ENCODE measurements at regions not wholly inside any gene's neighbourhood (a gene's known extent, or its start where the extent isn't known, plus 50 kb on each side); places are given as distances from the start of the nearest gene placed in this dataset.

- Mint-ChIP-seq H3K27ac (no peak overlapping the region), H3K4me1 (no peaks in the 10 kb centered on the region), H3K36me3 (peaks cover 0 to 7% (median 0%) of the 10 kb centered on the region in 3 donors), H3K4me3 (no peak overlapping the region), H3K9me3 (peaks cover 0 to 4% (median 0%) of the 10 kb centered on the region in 6 donors), H3K27me3 (ENCODE audit: low read depth in 3 of 3) (peaks cover 0 to 2% (median 2%) of the 10 kb centered on the region in 3 donors)
- no peak for DNase-seq
Observed at GRCh38 chr4:14888790-14889572, 113.3 kb upstream of the CPEB2 start.

DNA sequence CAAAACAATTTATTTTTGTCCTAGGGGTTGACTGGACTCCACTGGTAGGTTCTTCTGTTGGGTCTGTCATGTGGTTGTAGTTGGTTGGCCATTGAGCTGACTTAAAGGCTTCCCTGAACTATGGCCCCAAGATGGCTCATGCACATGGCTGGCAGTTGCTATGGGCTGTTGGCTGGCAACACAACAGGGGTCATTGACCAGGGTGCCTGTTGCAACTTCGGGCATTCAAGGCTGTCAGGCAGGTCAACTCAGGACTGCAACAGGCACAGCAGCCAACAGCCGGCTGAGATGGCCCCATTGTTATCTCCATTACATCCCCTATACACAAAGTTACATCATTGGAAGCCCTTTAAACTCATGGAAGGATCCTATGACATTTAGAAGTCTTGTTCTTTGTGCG lies 109.7 kb upstream of the CPEB2 start:
- H3K4me3 Mint-ChIP-seq, result no peak overlapping the region
- no peak for DNase-seq
- H3K27ac Mint-ChIP-seq, result no peak overlapping the region
- peaks cover 0 to 2% (median 0%) of the 10 kb centered on the region in 6 donors for H3K9me3 Mint-ChIP-seq
- peaks cover 0 to 2% (median 0%) of the 10 kb centered on the region in 3 donors for H3K27me3 Mint-ChIP-seq (ENCODE audit: low read depth in 3 of 3)
- H3K36me3 Mint-ChIP-seq, result peaks cover 0 to 3% (median 0%) of the 10 kb centered on the region in 3 donors
- H3K4me1 Mint-ChIP-seq, result no peaks in the 10 kb centered on the region

DNA sequence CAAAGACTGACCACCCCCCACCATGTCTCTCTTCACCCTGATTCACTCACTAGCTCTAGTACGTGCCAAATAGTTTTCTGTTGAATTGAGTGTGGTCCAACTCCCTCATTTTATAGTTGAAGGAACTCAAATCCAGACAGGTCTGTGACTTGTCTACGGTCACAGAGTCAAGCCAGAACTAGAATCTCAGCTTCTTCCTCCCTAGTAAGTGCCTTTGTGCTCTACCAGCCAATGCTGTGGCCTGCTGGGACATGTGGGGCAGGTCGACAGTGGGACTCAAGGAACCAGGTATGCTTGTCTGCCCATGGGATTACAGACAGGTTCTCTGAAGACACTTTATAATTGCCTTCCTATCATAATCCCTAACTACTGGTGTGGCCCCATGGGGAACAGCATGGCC lies 108.6 kb upstream of the CPEB2 start:
- no peak for DNase-seq
- Mint-ChIP-seq H3K36me3 (peaks cover 0 to 3% (median 0%) of the 10 kb centered on the region in 3 donors), H3K4me3 (no peak overlapping the region), H3K9me3 (peaks cover 0 to 4% (median 0%) of the 10 kb centered on the region in 6 donors), H3K27ac (no peak overlapping the region), H3K4me1 (no peaks in the 10 kb centered on the region), H3K27me3 (ENCODE audit: low read depth in 3 of 3) (peaks cover 0 to 5% (median 1%) of the 10 kb centered on the region in 3 donors)

DNA sequence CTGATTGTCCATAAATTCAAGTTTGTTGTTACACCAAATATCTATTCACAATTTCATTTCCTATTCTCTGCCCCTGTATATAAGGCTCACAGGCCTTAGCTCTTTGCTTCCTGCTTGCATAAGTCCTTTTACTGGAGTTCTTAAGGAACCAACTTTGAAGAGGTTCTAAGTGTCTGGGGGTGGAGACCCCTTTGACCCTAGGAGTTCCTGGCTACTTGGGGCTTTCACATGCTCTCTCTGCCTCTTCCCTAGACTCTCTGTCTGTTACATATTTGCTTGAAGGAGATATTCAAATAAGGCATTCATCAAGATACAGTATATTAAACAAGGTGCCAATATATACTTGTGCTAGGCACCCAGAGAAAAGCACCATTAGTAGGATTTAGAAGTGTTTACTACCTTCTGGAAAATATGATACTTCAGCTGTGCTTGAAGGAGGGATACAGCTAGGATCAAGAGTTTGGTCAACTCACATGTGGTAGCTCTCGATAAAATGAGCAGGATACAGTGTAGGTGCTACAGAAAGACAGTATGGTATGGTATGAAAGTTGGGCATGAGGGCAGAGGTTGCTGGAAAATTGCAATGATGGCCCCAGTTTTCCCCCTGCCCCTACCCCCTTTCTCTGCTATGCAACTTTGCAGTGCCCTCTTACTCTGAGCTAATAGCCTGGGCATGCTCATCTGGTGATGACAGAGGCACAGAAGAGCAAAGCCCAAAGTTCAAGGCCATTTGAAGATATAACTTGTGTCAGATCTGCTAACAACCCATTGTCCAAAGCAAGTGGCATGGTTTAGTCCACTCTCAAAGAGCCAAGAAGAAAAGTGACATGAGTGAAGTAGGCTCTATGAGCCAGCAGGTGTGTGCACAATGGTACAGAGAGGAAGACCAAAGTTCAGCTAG lies 107.6 kb upstream of the CPEB2 start:
- Mint-ChIP-seq H3K27me3 (ENCODE audit: low read depth in 3 of 3) (peaks cover 0 to 5% (median 1%) of the 10 kb centered on the region in 3 donors), H3K4me3 (no peak overlapping the region), H3K36me3 (no peaks in the 10 kb centered on the region), H3K9me3 (peaks cover 0 to 4% (median 0%) of the 10 kb centered on the region in 6 donors), H3K27ac (no peak overlapping the region), H3K4me1 (no peaks in the 10 kb centered on the region)
- DNase-seq, result no peak

DNA sequence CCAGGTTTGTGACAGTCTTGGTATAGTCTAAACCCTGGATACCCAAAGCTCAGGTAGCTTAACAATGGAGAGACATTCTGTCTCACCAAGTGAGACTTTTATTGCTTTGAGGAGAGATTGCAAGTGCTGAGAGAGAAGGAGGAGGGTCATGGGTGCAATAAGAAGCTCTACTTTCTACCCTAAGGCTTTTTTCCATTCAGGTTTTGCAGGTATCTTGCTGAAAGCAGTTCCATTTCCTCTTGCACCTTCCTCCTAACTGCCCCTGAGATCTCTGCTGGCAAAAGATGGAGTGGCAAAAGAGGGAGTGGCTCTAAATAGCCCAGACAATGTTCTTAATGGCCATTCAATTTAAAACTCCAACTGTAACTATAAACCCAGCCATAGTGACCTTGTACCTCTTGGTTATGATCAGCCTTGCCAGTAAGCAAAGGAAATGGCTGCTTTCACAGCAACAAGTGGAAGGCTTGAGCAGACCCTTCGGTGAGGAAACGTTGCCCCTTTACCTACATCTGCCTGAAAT lies 105.6 kb upstream of the CPEB2 start:
- Mint-ChIP-seq H3K9me3 (peaks cover 0 to 2% (median 0%) of the 10 kb centered on the region in 6 donors), H3K36me3 (no peaks in the 10 kb centered on the region), H3K27ac (no peak overlapping the region), H3K4me3 (no peak overlapping the region), H3K4me1 (no peaks in the 10 kb centered on the region), H3K27me3 (ENCODE audit: low read depth in 3 of 3) (peaks cover 0 to 2% (median 1%) of the 10 kb centered on the region in 3 donors)
- DNase-seq, result no peak

DNA sequence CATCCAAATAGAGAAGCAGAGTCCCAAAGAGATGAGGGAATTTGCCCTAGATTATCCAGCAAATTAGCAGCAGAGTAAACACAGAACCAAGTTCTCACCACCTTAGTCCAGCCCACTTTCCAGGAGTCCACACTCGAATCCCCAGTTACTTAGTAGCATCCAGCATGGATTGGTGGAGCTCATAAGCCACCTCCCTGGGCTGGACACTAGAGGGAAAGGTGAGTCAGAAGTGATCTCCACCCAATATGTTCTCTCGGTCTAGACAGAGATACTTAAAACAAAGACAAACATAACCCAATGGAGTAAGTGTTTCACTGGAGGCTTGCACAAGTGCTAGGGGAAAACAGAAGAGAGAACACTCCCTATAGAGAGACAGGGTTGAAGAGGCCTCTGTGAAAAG lies 105.1 kb upstream of the CPEB2 start:
- H3K4me1 Mint-ChIP-seq, result no peaks in the 10 kb centered on the region
- H3K9me3 Mint-ChIP-seq, result peaks cover 0 to 3% (median 0%) of the 10 kb centered on the region in 6 donors
- H3K4me3 Mint-ChIP-seq, result no peak overlapping the region
- no peak for DNase-seq
- no peak overlapping the region for H3K27ac Mint-ChIP-seq
- peaks cover 0 to 2% (median 1%) of the 10 kb centered on the region in 3 donors for H3K27me3 Mint-ChIP-seq (ENCODE audit: low read depth in 3 of 3)
- H3K36me3 Mint-ChIP-seq, result no peaks in the 10 kb centered on the region

DNA sequence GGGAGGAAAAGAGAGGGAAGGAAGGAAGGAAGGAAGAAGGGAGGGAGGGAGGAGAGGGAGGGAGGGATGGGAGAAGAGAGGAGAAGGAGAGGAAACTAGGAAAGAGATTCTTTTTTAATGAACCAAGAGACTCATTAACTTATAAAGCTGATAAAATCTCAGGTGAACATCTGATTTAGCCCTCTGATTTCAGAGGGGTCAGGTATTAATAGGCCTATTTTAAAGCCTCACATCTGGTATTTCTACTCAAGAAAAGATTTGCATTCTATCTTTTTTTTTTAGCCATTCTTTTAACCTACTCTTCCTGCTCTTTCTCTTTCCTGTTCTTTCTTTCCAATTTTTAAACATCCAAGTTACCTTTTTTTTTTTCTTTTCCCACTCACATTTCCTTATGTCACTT lies 103.3 kb upstream of the CPEB2 start:
- Mint-ChIP-seq H3K9me3 (peaks cover 0 to 3% (median 0%) of the 10 kb centered on the region in 6 donors), H3K4me3 (no peak overlapping the region)

GRCh38 chr4:14902342-14902741 lies 99.9 kb upstream of the CPEB2 start:
- DNase-seq, result no peak
- no peaks in the 10 kb centered on the region for H3K36me3 Mint-ChIP-seq
- H3K4me3 Mint-ChIP-seq, result no peak overlapping the region
- peaks cover 0 to 3% (median 0%) of the 10 kb centered on the region in 6 donors for H3K9me3 Mint-ChIP-seq
- H3K27me3 Mint-ChIP-seq (ENCODE audit: low read depth in 3 of 3), result peaks cover 0 to 4% (median 2%) of the 10 kb centered on the region in 3 donors
- H3K4me1 Mint-ChIP-seq, result peaks cover 8 to 11% of the 10 kb centered on the region in 2 donors
- H3K27ac Mint-ChIP-seq, result no peak overlapping the region

More for the DNA sequence above, 103.3 kb upstream of the CPEB2 start:
- no peak overlapping the region for H3K27ac Mint-ChIP-seq
- no peak for DNase-seq
- H3K4me1 Mint-ChIP-seq, result no peaks in the 10 kb centered on the region
- H3K27me3 Mint-ChIP-seq (ENCODE audit: low read depth in 3 of 3), result peaks cover 0 to 2% (median 1%) of the 10 kb centered on the region in 3 donors
- no peaks in the 10 kb centered on the region for H3K36me3 Mint-ChIP-seq

DNA sequence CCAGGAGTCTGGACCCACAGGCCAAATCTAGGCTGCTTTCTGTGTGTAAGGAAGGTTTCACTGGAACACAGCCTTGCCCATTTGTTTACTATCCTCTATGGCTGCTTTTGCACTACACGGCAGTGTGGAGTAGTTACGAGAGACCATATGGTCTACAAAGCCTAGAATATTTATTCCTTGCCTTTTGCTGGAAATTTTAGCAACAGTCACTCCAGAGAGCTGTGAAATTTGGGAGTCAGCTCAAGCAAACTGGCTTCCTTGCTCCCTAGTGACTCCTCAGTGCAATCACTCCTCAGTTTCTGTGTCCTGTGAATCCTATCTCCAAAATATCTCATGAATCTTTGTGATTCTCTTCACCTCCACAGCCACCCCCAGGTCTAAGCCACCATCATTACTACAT lies 99.0 kb upstream of the CPEB2 start:
- H3K4me1 Mint-ChIP-seq, result peaks cover 8 to 18% of the 10 kb centered on the region in 2 donors
- no peaks in the 10 kb centered on the region for H3K36me3 Mint-ChIP-seq
- H3K9me3 Mint-ChIP-seq, result peaks cover 0 to 2% (median 0%) of the 10 kb centered on the region in 6 donors
- no peak overlapping the region for H3K4me3 Mint-ChIP-seq
- no peak for DNase-seq
- H3K27me3 Mint-ChIP-seq (ENCODE audit: low read depth in 3 of 3), result peaks cover 0 to 3% (median 3%) of the 10 kb centered on the region in 3 donors
- H3K27ac Mint-ChIP-seq, result no peak overlapping the region

GRCh38 chr4:14906805-14907204 lies 95.5 kb upstream of the CPEB2 start:
- DNase-seq, result peak in 1 of 3 donors; percentile 5
- Mint-ChIP-seq H3K36me3 (no peaks in the 10 kb centered on the region), H3K4me1 (peaks cover 8 to 18% of the 10 kb centered on the region in 2 donors), H3K4me3 (no peak overlapping the region), H3K27ac (no peak overlapping the region), H3K27me3 (ENCODE audit: low read depth in 3 of 3) (peaks cover 3 to 6% (median 5%) of the 10 kb centered on the region in 3 donors), H3K9me3 (peaks cover 0 to 1% (median 0%) of the 10 kb centered on the region in 6 donors)

DNA sequence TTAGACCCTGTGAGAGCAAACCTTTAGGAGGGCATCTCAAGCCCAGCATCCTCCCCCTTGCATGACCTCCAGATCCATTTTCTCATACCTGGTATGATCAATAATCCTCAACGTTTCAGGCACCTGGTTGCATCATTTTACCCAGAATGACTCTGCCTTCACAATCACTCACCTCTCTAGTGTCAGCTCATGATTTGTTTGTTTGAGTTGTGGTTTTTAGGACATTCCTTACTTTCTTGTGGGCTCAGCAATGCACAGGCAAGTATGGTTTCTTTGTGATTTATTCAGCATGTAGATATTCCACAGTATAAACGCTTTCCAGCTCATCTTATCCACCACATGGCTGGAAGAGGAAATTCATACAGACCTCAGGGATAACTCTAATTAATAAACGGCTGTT lies 93.6 kb upstream of the CPEB2 start:
- Mint-ChIP-seq H3K4me3 (no peak overlapping the region), H3K27ac (no peak overlapping the region), H3K27me3 (ENCODE audit: low read depth in 3 of 3) (peaks cover 3 to 8% (median 5%) of the 10 kb centered on the region in 3 donors), H3K9me3 (no peaks in the 10 kb centered on the region), H3K4me1 (peaks cover 8 to 18% of the 10 kb centered on the region in 2 donors), H3K36me3 (no peaks in the 10 kb centered on the region)
- DNase-seq, result no peak

DNA sequence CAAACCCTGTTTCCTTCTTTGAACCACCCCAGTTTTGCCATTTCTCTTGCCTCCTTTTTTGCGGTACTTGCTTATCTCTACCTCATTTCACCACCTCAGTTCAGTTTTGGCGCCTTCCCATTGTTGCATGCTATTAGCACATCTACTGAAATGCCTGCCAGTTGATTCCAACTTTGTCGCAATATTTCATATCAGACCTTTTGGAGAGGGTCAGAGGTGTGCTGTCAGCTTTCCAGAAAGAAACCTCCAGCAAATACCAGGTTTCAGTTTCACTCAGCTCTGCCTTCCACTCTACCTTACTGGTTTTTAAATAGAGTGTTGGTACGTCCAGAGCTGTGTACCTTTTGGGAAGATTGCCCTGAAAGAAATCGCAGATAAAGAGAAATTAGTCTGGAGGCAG lies 91.9 kb upstream of the CPEB2 start:
- no peak for DNase-seq
- Mint-ChIP-seq H3K27me3 (ENCODE audit: low read depth in 3 of 3) (peaks cover 3 to 8% (median 4%) of the 10 kb centered on the region in 3 donors), H3K36me3 (no peaks in the 10 kb centered on the region), H3K27ac (no peak overlapping the region), H3K9me3 (no peaks in the 10 kb centered on the region), H3K4me1 (peaks cover 8 to 18% of the 10 kb centered on the region in 2 donors), H3K4me3 (no peak overlapping the region)

- Mint-ChIP-seq H3K36me3 (no peaks in the 10 kb centered on the region), H3K4me3 (no peak overlapping the region), H3K4me1 (peaks cover 0 to 6% of the 10 kb centered on the region in 2 donors), H3K27me3 (ENCODE audit: low read depth in 3 of 3) (peaks cover 2 to 8% (median 3%) of the 10 kb centered on the region in 3 donors), H3K27ac (no peak overlapping the region), H3K9me3 (no peaks in the 10 kb centered on the region)
- no peak for DNase-seq
Observed at GRCh38 chr4:14912426-14912825, 89.9 kb upstream of the CPEB2 start.

GRCh38 chr4:14915018-14915417 lies 87.3 kb upstream of the CPEB2 start:
- Mint-ChIP-seq H3K4me3 (no peak overlapping the region), H3K36me3 (no peaks in the 10 kb centered on the region), H3K27ac (no peak overlapping the region), H3K9me3 (no peaks in the 10 kb centered on the region), H3K27me3 (ENCODE audit: low read depth in 3 of 3) (peaks cover 0 to 4% (median 0%) of the 10 kb centered on the region in 3 donors), H3K4me1 (no peaks in the 10 kb centered on the region)
- no peak for DNase-seq

Measured in immature natural killer cell (primary cell).